Sigmoid colon (tissue), 3 donors: ENCODE measurements at regions not wholly inside any gene's neighbourhood (a gene's known extent, or its start where the extent isn't known, plus 50 kb on each side); places are given as distances from the start of the nearest gene placed in this dataset.

Source experiments
- CTCF ChIP-seq, 4 experiments: fragments of 450-650 bp in 3 of 4; fragments of 200-600 bp in 1 of 4; IDR thresholded peaks; one replicate each; pipeline ENCODE4 v1.5.1; 2016 to 2019; ENCODE audit warnings: antibody characterized with exemption in 4 of 4, mild to moderate bottlenecking in 3 of 4, moderate library complexity in 2 of 4
- POLR2A ChIP-seq, 2 donors: fragments of 450-650 bp; IDR thresholded peaks; one replicate each; pipeline ENCODE4 v1.6.1; 2016; ENCODE audit warnings: antibody characterized with exemption in 2 of 2, mild to moderate bottlenecking in 2 of 2, moderate library complexity in 2 of 2

GRCh38 chr11:95556342-95557163, 233.0 kb downstream of the FAM76B start:
- TF ChIP-seq CTCF (IDR thresholded peaks at IDR 0.05) = no peak
- no peak for TF ChIP-seq POLR2A (IDR thresholded peaks at IDR 0.05)
